SJCRH30 (cell line): ENCODE measurements at regions not wholly inside any gene's neighbourhood (a gene's known extent, or its start where the extent isn't known, plus 50 kb on each side); places are given as distances from the start of the nearest gene placed in this dataset.
"Not testable (repeated sequence)": the region's sequence is repeated elsewhere in the genome, so short reads cannot be mapped to it uniquely, and the experiment has no call there.

Source experiments
- DNase-seq, 2 experiments: peaks; one replicate each; pipeline ENCODE4 v3.0.0-alpha.2; 2015 to 2020
- H3K27ac ChIP-seq: fragments of 250-450 bp; sonication (Bioruptor Pico); 2 replicates; pipeline ENCODE4 v1.5.1; 2020; ENCODE audit warnings: mild to moderate bottlenecking, moderate library complexity
- H3K27me3 ChIP-seq: fragments of 250-450 bp; sonication (Bioruptor Pico); 2 replicates; pipeline ENCODE4 v1.5.1; 2020; ENCODE audit warnings: mild to moderate bottlenecking, moderate library complexity
- H3K36me3 ChIP-seq: fragments of 250-450 bp; sonication (Bioruptor Pico); 2 replicates; pipeline ENCODE4 v1.5.1; 2020; ENCODE audit warnings: mild to moderate bottlenecking, moderate library complexity
- H3K4me1 ChIP-seq: fragments of 250-450 bp; sonication (Bioruptor Pico); 2 replicates; pipeline ENCODE4 v1.5.1; 2020; ENCODE audit warnings: mild to moderate bottlenecking, moderate library complexity
- H3K4me3 ChIP-seq: fragments of 250-450 bp; sonication (Bioruptor Pico); 2 replicates; pipeline ENCODE4 v1.5.1; 2020; ENCODE audit warnings: mild to moderate bottlenecking, moderate library complexity
- H3K9me3 ChIP-seq: fragments of 250-450 bp; sonication (Bioruptor Pico); replicated peaks from 2 replicates; pipeline ENCODE4 v1.5.1; 2020; ENCODE audit warnings: mild to moderate bottlenecking, moderate library complexity

DNA sequence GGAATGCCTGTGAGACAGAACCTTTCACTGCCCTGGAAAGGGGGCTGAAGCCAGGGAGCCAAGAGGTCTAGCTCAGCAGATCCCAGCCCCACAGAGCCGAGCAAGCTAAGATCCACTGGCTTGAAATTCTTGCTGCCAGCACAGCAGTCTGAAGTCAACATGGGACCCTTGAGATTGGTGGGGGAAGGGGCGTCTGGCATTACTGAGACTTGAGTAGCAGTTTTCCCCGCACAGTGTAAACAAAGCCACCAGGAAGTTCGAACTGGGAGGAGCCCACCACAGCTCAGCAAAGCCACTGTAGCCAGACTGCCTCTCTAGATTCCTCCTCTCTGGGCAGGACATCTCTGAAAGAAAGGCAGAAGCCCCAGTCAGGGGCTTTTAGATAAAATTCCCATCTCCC lies 90.3 kb upstream of the FGGY start:
- not testable (repeated sequence) for H3K4me1 ChIP-seq, H3K27me3 ChIP-seq, H3K27ac ChIP-seq, H3K36me3 ChIP-seq, DNase-seq, H3K4me3 ChIP-seq
- H3K9me3 ChIP-seq, result peaks cover 18% of the 10 kb centered on the region; the same call in 1 of the 2 replicates

DNA sequence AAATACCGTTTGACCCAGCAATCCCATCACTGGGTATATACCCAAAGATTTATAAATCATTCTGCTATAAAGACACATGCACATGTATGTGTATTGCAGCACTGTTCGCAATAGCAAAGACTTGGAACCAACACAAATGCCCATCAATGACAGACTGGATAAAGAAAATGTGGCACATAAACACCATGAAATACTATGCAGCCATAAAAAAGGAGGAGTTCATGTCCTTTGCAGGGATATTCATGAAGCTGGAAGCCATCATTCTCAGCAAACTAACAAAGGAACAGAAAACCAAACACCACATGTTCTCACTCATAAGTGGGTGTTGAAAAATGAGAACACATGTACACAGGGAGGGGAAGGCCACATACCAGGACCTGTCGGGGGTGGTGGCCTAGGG lies 86.5 kb upstream of the FGGY start:
- not testable (repeated sequence) for H3K27me3 ChIP-seq, H3K27ac ChIP-seq, DNase-seq, H3K36me3 ChIP-seq, H3K4me3 ChIP-seq, H3K9me3 ChIP-seq
- peaks cover 20% of the 10 kb centered on the region for H3K4me1 ChIP-seq

DNA sequence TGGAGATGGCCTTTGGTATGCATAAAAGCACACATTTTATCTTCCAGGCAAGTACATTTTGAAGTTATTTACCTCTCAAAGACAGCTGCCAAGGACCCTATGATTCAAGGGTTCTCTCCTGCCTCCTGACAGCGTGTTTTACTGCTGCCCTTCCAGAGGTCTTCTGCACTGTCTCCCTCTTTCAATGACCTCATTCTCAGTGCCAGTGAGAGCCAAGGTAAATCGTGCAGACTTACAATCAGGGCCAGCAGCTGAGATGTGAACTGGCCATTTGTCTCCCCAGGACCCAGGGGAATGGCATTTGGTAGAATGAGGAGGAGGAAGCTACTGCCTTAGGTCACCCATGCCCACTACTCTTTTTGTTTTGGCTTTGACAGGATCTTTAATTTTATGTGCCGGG lies 84.2 kb upstream of the FGGY start:
- Histone ChIP-seq H3K27me3 (no peaks in the 10 kb centered on the region), H3K9me3 (peaks cover 12% of the 10 kb centered on the region; the same call in 1 of the 2 replicates)

DNA sequence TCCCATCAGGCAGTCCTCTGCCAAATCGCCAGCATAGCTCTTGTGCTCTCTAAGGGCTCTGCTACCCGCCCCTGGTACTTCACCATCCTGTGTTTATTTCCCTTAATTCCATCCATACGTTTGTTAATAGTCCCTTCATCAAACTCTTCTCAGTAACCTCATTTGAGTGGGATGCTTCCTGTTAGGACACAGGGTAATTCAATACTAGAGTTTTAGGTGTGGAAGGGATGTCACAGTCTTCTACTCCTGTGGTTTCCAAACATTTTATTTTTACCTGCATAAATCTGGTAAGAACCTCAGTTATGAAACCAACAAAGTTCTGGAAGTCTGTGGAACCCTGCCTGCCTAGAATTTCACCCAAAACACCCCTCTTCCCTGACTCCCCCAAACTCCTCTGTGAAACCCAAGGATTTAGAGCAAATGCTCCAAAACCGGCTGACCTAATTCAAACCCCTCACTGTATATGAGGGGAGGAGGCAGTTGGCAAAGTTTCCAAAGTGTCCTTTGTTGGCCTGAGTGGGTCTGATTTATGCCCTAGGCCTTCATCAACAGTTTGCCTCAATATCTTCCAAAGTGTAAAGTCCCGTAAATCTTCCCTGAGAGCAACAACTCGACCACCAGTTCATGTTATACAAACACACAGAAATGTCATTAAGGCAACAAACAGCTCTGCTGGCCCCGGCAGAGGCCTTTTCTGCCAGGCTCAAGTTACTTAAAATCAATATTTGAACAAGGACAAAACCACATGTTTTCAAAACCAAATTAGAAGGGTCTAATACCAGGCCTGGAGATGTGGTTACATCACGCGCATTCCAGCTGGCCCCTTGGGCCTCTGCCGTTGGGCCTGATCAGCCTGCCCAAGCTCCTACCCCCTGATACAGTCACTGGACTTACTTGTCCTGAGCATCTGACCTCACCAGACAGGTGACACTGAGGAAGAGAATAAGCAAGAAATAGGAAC lies 82.4 kb upstream of the FGGY start:
- peak; percentile 93 to 98 for DNase-seq
- H3K4me3 ChIP-seq, result no peak overlapping the region
- no peaks in the 10 kb centered on the region for H3K27me3 ChIP-seq
- peaks cover 39% of the 10 kb centered on the region for H3K4me1 ChIP-seq
- peak overlapping the region; percentile 33 for H3K27ac ChIP-seq
- H3K9me3 ChIP-seq, result peaks cover 11% of the 10 kb centered on the region; the same call in 1 of the 2 replicates
- H3K36me3 ChIP-seq, result no peaks in the 10 kb centered on the region

More for the DNA sequence above, 84.2 kb upstream of the FGGY start:
- no peak for DNase-seq
- Histone ChIP-seq H3K27ac (no peak overlapping the region), H3K4me1 (peaks cover 27% of the 10 kb centered on the region), H3K36me3 (no peaks in the 10 kb centered on the region), H3K4me3 (no peak overlapping the region)

DNA sequence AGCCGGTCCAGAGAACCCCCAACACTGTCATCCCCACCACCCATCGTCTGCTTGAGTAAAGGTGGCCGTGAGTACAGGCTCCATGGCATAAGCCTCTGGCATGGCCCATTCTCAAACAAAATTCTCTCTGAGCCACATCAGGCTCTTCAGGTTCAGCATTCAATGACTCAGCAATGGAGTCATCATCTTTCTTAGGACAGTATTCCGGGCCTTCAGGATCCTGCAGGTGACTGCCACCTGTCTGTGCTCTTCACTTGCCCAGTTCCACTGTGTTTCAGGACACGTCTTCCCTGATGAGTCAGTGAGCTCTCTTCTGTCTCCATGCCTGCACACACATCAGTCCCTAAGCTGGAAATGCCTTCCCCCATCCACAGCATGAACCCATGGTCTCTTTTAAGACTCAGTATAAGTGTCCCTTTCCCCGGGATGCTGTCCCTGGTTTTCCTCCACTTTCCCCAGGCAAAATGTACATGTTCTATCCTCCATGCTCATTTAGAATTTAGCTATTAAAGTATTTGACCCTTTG lies 81.1 kb upstream of the FGGY start:
- Histone ChIP-seq H3K27ac (no peak overlapping the region; the same call in 1 of the 2 replicates), H3K36me3 (no peaks in the 10 kb centered on the region), H3K27me3 (no peaks in the 10 kb centered on the region), H3K4me1 (peaks cover 52% of the 10 kb centered on the region), H3K4me3 (no peak overlapping the region), H3K9me3 (peaks cover 11% of the 10 kb centered on the region; the same call in 1 of the 2 replicates)
- DNase-seq, result peak; percentile 24 to 36

DNA sequence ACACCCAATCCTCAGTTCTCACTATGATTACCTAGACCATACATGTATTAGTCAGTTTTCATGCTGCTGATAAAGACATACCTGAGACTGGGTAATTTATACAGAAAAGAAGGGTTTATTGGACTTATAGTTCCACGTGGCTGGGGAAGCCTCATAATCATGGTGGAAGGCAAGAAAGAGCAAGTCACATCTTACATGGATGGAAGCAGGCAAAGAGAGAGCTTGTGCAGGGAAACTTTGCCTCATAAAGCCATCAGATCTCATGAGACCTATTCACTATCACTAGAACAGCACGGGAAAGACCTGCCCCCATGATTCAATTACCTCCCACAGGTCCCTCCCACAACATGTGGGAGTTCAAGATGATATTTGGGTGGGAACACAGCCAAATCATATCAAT lies 79.5 kb upstream of the FGGY start:
- not testable (repeated sequence) for H3K27me3 ChIP-seq, H3K36me3 ChIP-seq, DNase-seq, H3K4me3 ChIP-seq, H3K27ac ChIP-seq, H3K9me3 ChIP-seq
- peaks cover 59% of the 10 kb centered on the region for H3K4me1 ChIP-seq

DNA sequence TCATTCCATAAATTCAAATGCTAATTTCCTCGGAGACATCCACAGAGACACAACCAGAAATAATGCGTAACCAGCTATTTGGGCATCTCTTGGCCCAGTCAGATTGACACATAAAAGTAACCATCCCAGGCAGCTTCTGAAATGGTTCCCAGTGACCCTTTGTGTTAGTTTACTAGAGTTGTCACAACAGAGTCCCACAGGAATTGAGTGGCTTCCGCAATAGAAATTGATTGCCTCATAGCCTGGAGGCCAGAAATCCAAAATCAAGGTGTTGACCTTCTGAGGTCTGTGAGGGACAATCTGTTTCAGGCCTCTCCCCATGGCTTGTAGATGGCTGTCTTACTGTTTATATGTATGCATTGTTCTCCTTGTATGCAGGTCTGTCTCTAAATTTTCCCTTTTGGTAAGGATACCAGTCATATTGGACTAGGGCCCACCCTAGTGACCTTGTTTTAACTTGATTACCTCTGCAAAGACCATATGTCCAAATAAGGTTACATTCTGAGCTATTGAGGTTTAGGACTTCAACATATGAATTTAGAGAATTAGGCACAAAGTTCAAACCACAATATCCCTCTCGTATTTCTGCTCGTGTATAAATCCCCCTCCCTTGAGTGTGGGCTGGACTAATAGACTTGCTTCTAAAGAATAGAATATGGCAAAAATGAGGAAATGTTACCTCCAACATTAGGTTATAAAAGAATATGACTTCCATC lies 78.2 kb upstream of the FGGY start:
- DNase-seq, result peak in 1 of 2 experiments; percentile 42
- H3K9me3 ChIP-seq, result peaks cover 8% of the 10 kb centered on the region; the same call in 1 of the 2 replicates

DNA sequence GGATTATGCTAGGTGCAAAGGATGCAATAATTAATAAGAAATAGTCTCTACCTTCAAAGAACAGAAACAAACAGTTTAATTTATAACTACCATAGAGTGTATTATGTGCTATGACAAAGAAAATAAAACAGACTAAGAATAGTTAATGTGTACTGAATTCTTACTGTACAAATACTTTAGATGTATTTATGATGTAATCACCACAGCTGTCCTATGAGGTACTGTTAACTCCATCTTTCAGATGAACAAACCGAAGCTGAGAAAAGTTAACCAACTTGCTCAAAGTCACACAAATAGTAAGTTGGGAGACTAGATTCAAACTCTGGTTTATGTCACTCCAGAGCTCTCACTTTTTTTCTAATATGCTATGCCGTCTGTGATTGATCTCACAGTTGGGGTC lies 77.0 kb upstream of the FGGY start:
- no peak for DNase-seq
- Histone ChIP-seq H3K36me3 (no peaks in the 10 kb centered on the region), H3K4me3 (no peak overlapping the region), H3K9me3 (peaks cover 8% of the 10 kb centered on the region; the same call in 1 of the 2 replicates), H3K4me1 (peaks cover 67% of the 10 kb centered on the region), H3K27me3 (no peaks in the 10 kb centered on the region), H3K27ac (peak overlapping the region; percentile 28)

More for the DNA sequence above, 78.2 kb upstream of the FGGY start:
- H3K4me3 ChIP-seq, result no peak overlapping the region
- no peaks in the 10 kb centered on the region for H3K36me3 ChIP-seq
- H3K27ac ChIP-seq, result no peak overlapping the region; the same call in 1 of the 2 replicates
- no peaks in the 10 kb centered on the region for H3K27me3 ChIP-seq
- peaks cover 64% of the 10 kb centered on the region for H3K4me1 ChIP-seq

DNA sequence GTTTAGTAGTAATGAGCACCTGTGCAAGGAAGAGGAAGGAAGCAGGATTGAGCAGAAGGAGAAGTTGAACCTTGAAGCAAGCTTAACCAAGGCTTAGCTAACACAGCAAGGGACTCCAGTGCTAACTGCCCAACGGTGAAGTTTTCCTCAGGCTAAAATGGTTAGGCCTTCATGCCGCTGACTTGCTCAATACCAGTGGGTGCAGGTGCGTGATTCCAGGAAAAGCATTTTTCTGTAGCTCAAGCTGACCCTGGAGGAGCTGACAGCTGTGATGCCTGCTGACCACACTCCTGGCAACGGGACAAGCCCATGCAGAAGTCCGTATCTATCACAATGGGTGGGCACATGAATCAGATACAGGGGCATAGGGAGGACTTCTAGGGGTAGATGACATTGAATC lies 76.5 kb upstream of the FGGY start:
- no peaks in the 10 kb centered on the region for H3K36me3 ChIP-seq
- peak; percentile 91 to 93 for DNase-seq
- peak overlapping the region; percentile 28 for H3K27ac ChIP-seq
- H3K9me3 ChIP-seq, result peaks cover 8% of the 10 kb centered on the region; the same call in 1 of the 2 replicates
- H3K27me3 ChIP-seq, result no peaks in the 10 kb centered on the region
- H3K4me1 ChIP-seq, result peaks cover 67% of the 10 kb centered on the region
- no peak overlapping the region for H3K4me3 ChIP-seq

DNA sequence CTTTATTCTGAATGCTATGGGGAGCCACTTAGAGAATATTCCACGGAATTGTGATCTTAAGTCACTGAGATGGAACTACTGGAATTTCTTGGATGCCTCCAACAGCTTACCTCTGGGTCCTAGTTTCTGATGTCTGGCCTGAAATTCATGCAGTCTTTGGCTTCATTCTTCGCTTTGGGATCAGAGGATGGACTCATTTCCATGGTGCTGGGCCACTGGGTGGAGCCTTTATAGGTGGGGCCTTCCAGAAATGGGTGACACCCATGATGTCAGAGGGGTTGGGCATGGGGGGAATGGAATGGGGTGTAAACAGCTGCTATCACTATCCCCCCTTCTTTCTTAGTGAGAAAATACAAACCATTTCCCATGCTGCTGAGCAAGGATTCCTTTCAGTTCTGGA lies 73.7 kb upstream of the FGGY start:
- no peaks in the 10 kb centered on the region for H3K27me3 ChIP-seq
- no peaks in the 10 kb centered on the region for H3K36me3 ChIP-seq
- DNase-seq, result peak in 1 of 2 experiments; percentile 32
- peak overlapping the region; percentile 82 for H3K27ac ChIP-seq
- peaks cover 62% of the 10 kb centered on the region for H3K4me1 ChIP-seq
- H3K4me3 ChIP-seq, result no peak overlapping the region
- H3K9me3 ChIP-seq, result no peaks in the 10 kb centered on the region

DNA sequence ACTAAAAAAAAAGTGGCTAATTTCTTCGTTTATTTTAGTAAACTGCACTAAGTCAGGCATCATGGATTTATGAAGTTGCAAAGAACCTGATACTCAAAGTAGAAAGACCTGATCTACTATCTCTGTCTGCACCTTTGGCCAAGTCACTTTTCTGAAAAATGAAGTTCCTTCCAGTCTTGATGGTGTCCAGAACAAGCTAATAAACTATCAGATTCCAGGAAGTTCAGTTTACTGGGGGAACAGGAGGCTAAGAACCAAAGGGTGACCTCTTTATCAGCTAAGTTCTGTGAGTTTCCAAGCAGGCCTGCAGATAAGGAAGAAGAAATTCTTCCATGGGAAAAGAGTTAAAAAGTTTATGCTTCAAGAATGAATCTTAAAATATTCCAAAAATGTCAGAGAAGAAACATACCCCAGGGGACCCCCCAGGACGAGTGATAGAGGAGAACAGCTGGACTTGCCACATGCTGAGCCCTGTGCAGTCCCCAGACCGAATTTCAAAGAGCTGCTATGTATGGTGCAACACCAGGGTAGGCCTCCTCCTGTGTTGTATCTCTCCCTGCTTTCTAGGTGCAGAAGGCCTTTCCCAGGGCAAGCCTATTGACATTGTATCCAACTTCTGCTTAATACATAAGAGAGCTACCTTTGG lies 72.8 kb upstream of the FGGY start:
- H3K4me1 ChIP-seq, result peaks cover 55% of the 10 kb centered on the region
- no peak overlapping the region for H3K4me3 ChIP-seq
- no peaks in the 10 kb centered on the region for H3K36me3 ChIP-seq
- H3K9me3 ChIP-seq, result no peaks in the 10 kb centered on the region
- H3K27me3 ChIP-seq, result no peaks in the 10 kb centered on the region
- H3K27ac ChIP-seq, result peak overlapping the region; percentile 82
- DNase-seq, result peak; percentile 95

DNA sequence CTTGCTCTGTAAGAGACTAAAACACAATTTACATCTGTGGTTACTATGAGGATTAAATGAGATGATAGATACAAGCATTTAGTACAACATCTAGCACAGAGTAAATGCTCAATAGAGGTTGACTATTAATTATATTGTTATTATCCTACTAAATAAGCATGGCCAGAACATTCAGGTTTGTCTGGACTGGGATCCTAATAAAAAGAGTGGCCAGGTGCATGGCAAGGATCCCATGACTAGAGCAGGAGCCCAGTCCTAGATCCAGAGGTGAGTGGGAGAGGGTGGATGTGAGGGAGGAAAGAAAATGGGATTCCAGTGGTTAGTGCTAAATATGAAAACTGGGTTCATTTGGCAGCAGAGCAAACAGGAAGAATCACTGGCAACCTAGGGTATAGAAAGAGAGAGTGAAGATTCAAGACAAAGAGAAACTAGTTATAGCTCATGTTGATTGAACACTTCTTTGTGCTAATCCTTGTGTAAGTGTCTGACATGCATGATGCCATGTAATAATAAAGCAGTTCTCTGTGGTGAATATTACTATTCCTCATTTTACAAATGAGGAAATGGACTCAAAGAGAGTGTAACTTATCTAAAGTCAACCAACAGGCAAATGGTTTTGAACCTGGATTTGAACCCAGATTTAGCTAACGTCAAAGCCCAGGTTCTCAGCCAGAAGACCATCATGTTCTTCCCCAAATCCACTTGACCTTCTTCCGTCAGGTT lies 71.1 kb upstream of the FGGY start:
- Histone ChIP-seq H3K27me3 (no peaks in the 10 kb centered on the region), H3K9me3 (no peaks in the 10 kb centered on the region; the same call in 1 of the 2 replicates), H3K4me1 (peaks cover 38% of the 10 kb centered on the region), H3K4me3 (no peak overlapping the region), H3K27ac (peak overlapping the region; percentile 82; the same call in 1 of the 2 replicates), H3K36me3 (no peaks in the 10 kb centered on the region)
- no peak for DNase-seq

DNA sequence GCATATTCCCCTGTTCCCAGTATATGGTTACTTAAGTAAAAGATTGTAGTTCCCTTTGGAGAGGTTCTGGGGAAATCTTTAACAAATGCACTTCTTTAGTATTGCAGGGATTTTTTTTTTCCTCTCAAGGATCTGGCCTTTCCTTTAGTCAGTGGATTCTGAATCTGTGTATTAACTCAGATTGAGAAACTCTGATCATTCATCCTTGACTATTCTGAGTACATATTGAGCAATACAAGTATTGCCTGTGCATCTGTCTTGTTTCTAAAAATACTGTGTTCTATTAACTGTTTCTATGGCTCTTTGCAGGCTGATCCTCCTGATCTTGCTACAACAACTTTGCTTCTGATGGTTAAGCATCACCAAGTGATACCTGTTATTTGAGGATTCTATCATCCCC lies 67.8 kb upstream of the FGGY start:
- no peak for DNase-seq
- H3K4me1 ChIP-seq, result peaks cover 27% of the 10 kb centered on the region
- H3K36me3 ChIP-seq, result no peaks in the 10 kb centered on the region
- H3K27ac ChIP-seq, result no peak overlapping the region
- no peaks in the 10 kb centered on the region; the same call in 1 of the 2 replicates for H3K9me3 ChIP-seq
- no peaks in the 10 kb centered on the region for H3K27me3 ChIP-seq
- H3K4me3 ChIP-seq, result no peak overlapping the region

DNA sequence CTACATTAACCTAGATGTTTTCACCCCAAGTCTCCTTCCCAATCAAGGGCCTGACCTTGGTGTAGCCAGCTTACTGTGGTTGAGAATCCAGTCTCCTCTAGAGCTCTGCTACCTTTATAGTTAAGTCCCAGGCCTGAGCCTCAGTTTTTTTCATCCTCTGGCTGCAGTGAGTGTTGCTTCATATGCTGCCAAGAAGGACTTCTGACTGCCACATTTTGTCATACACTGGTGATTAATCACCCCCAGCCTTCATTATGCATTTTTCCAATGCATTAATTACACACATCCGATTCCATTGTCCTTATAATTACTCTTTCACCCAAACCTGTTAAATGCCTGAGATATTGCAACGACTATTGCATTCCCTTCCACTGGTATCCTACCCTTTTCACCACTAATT lies 66.3 kb upstream of the FGGY start:
- H3K4me1 ChIP-seq, result peaks cover 12% of the 10 kb centered on the region
- no peak overlapping the region for H3K27ac ChIP-seq
- H3K9me3 ChIP-seq, result no peaks in the 10 kb centered on the region; the same call in 1 of the 2 replicates

More for the DNA sequence above, 66.3 kb upstream of the FGGY start:
- no peak overlapping the region for H3K4me3 ChIP-seq
- H3K36me3 ChIP-seq, result no peaks in the 10 kb centered on the region
- no peaks in the 10 kb centered on the region for H3K27me3 ChIP-seq
- no peak for DNase-seq
